ENCODE measurements at regions not wholly inside any gene's neighbourhood (a gene's known extent, or its start where the extent isn't known, plus 50 kb on each side); places are given as distances from the start of the nearest gene placed in this dataset.

DNA sequence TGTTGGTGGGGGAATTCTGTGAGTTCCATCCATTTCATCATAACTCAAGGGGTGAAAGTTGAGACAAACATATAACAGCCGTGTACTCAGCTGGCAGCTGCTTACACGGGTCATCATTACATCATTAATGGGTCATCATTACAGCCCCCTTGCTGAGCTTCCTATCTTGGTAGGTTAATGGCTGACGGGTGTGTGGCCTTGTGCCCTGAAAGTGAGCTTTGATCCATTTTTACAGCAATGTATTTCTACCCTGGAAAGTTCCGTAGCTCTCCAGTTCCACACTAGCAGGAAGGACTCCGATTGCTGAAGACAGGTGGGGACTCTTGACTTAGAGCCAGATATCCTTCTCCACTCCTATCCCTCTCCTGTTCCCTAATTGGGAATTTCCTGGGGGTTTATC is 105.2 kb upstream of the DLX2 start:
- no peak overlapping the region for H3K9ac ChIP-seq (ENCODE audit: low read length)
- H3K27ac ChIP-seq (ENCODE audit: low read depth, low read length): no peak overlapping the region
- H3K4me3 ChIP-seq (ENCODE audit: low read length): no peak overlapping the region
- H3K27me3 ChIP-seq (ENCODE audit: control insufficient read depth, insufficient read depth, low read length): no peaks in the 10 kb centered on the region
- H3K36me3 ChIP-seq (ENCODE audit: control insufficient read depth, insufficient read depth, low read length): no peaks in the 10 kb centered on the region
- H3K4me1 ChIP-seq (ENCODE audit: control insufficient read depth, insufficient read depth, low read length): no peaks in the 10 kb centered on the region

DNA sequence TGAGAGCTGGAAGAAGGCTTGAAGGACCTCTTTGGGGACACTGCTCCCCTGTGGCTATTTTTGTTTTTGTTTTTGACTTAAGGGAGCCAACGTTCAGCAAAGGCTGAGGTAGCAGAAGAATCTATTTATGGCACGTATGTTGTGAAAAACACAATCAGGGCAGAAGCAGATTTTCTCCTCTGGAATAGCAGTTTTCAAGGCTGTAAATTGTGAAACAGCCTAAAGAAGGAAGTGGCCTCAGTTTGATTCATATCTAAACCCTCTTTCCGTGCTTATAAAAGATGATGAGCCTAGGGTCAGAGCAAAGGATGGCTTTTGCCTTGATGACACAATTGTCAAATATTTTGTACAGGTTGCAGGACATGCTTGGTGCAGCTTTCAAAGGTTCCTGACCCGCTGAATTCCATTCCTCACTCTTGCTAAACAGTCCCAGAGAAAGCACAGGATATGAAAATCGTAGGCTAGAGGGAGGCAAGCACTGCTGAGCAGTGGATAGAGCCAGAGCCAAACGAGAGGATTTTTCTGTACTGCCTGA is 106.2 kb upstream of the DLX2 start:
- Histone ChIP-seq H3K27ac (ENCODE audit: low read depth, low read length) (no peak overlapping the region), H3K9ac (ENCODE audit: low read length) (no peak overlapping the region), H3K4me3 (ENCODE audit: low read length) (no peak overlapping the region), H3K27me3 (ENCODE audit: control insufficient read depth, insufficient read depth, low read length) (no peaks in the 10 kb centered on the region), H3K36me3 (ENCODE audit: control insufficient read depth, insufficient read depth, low read length) (no peaks in the 10 kb centered on the region), H3K4me1 (ENCODE audit: control insufficient read depth, insufficient read depth, low read length) (no peaks in the 10 kb centered on the region)

DNA sequence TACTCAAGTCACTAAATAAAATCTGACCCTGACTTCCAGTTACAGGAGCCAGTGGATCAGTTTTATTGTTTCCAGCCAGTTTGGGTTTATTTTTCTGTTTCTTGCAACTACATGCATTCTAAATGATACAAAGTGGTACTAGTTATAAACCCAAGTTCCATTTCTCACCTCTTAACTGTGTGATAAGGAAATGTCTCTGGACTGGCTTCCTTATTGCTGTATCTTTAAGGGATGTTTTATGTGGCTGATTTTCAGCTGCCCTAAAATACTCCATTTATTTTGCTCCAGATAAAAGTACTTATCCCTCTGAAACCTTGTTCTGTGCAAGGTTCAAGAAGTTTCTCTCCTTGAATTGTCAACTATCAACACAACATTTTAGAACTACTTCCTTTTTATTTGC is 107.9 kb upstream of the DLX2 start:
- H3K4me1 ChIP-seq (ENCODE audit: control insufficient read depth, insufficient read depth, low read length): no peaks in the 10 kb centered on the region
- no peaks in the 10 kb centered on the region for H3K36me3 ChIP-seq (ENCODE audit: control insufficient read depth, insufficient read depth, low read length)
- no peak overlapping the region for H3K9ac ChIP-seq (ENCODE audit: low read length)
- H3K27me3 ChIP-seq (ENCODE audit: control insufficient read depth, insufficient read depth, low read length): no peaks in the 10 kb centered on the region
- H3K4me3 ChIP-seq (ENCODE audit: low read length): no peak overlapping the region
- no peak overlapping the region for H3K27ac ChIP-seq (ENCODE audit: low read depth, low read length)

DNA sequence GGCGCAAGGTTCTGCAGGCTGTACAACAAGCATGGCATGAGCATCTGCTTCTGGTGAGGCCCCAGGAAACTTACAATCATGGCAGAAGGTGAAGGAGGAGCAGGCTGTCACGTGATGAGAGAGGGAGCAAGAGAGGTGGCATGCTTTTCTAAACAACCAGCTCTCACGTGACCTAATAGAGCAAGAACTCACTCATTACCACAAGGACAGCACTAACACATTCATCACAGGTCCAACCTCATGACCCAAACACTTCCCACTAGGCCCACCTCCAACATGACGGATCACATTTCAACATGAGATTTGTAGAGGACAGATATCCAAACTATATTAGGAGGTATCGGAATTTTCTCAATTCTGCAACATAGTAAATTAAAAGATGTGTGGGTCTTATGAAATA is 108.8 kb upstream of the DLX2 start:
- Histone ChIP-seq H3K27ac (ENCODE audit: low read depth, low read length) (no peak overlapping the region), H3K4me3 (ENCODE audit: low read length) (no peak overlapping the region), H3K9ac (ENCODE audit: low read length) (no peak overlapping the region), H3K36me3 (ENCODE audit: control insufficient read depth, insufficient read depth, low read length) (no peaks in the 10 kb centered on the region), H3K27me3 (ENCODE audit: control insufficient read depth, insufficient read depth, low read length) (no peaks in the 10 kb centered on the region), H3K4me1 (ENCODE audit: control insufficient read depth, insufficient read depth, low read length) (no peaks in the 10 kb centered on the region)

DNA sequence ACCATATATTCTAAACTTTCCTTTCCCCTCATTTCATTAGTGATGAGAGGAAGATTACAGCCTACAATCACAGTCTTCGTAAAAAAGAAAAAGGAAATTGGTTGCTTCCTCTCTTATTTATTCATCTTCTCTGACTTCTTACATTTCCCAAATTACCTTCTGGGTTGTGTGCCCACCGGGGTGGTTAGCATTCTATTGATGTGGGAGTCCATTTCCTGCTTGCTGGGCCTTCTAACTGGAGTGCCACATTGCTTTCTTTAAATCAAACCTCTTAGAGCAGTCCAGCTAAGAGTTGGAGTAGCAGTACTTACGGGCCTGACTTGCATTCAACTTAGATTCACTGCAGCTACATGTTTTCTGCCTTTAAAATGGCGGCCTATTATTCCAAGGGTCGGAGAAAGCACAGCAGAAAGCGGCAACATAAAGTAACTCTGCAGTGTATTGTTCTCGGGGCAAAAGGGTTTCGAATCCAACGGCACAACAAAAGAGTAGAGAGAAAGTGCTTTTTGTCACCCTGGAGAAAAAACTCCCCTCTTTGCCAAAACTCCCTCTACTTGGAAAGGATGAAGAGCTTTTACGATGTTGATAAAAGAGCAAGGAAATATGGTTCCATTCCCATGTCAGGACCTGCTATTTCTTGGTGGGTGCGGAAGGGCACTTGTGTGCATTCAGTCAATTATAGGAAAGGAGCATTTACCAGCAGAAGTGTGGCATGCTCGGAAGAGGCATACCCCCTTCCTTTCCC is 110.6 kb upstream of the DLX2 start:
- no peaks in the 10 kb centered on the region for H3K27me3 ChIP-seq (ENCODE audit: control insufficient read depth, insufficient read depth, low read length)
- H3K4me1 ChIP-seq (ENCODE audit: control insufficient read depth, insufficient read depth, low read length): no peaks in the 10 kb centered on the region
- no peak overlapping the region for H3K27ac ChIP-seq (ENCODE audit: low read depth, low read length)
- H3K4me3 ChIP-seq (ENCODE audit: low read length): no peak overlapping the region
- H3K9ac ChIP-seq (ENCODE audit: low read length): no peak overlapping the region
- no peaks in the 10 kb centered on the region for H3K36me3 ChIP-seq (ENCODE audit: control insufficient read depth, insufficient read depth, low read length)

DNA sequence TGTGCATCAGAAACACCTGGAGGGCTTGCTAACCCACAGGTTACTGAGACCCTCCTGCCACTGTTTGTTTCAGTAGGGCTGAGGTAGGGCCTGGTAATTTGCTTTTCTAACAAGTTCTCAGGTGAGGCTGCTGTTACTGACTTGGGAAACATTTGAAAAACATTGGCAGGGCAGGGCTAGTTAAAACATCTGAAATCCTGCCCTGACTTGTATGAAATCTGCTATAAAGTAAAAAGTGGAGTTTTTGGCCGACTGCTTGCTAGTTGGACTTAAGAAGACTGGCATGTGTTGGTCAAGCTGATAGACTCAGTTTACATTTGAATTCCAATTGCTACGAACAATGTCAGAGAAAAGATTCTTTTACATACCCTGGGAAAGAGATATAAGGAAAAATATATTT is 111.6 kb upstream of the DLX2 start:
- H3K4me3 ChIP-seq (ENCODE audit: low read length): no peak overlapping the region
- H3K36me3 ChIP-seq (ENCODE audit: control insufficient read depth, insufficient read depth, low read length): no peaks in the 10 kb centered on the region
- no peaks in the 10 kb centered on the region for H3K4me1 ChIP-seq (ENCODE audit: control insufficient read depth, insufficient read depth, low read length)
- H3K27me3 ChIP-seq (ENCODE audit: control insufficient read depth, insufficient read depth, low read length): no peaks in the 10 kb centered on the region
- H3K9ac ChIP-seq (ENCODE audit: low read length): no peak overlapping the region
- H3K27ac ChIP-seq (ENCODE audit: low read depth, low read length): no peak overlapping the region

DNA sequence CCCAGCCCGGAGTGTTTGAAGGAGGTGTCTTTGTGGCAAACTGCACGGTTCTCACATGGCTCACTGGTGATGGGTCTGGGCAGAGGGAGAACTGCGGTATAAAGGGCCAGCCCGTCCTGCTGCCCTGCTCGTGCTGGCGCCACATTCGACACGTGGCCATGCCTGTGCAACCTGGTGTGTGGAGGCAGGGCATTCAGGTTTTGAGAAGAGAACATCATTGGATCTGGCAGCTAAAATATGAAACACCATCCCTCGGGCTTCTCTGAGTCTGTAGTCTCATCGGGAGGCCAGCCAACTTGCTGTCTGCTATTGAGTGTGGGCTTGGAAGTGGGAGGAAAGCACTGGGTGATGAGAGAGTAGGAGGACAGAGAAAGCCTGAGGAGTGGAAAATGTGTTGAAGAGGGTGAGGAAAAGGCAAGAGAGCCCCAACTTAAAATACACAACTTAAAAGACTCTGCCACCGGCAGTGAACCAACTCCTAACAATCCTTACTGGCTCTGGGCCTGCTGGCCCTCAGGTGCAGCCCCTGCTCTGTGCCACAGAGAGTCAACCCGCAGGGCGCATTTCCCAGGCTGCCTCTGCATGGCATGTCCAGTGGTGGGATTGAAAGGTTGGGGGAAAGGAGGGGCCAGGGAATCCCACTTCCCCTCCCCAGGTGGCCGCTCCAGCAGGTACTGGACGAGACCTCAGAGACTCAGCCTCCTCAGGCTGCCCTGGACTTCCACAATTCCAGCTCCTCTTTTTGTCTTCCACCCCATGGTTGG is 112.7 kb upstream of the DLX2 start:
- Histone ChIP-seq H3K4me3 (ENCODE audit: low read length) (no peak overlapping the region), H3K27me3 (ENCODE audit: control insufficient read depth, insufficient read depth, low read length) (no peaks in the 10 kb centered on the region), H3K4me1 (ENCODE audit: control insufficient read depth, insufficient read depth, low read length) (no peaks in the 10 kb centered on the region), H3K9ac (ENCODE audit: low read length) (no peak overlapping the region), H3K36me3 (ENCODE audit: control insufficient read depth, insufficient read depth, low read length) (no peaks in the 10 kb centered on the region), H3K27ac (ENCODE audit: low read depth, low read length) (no peak overlapping the region)

DNA sequence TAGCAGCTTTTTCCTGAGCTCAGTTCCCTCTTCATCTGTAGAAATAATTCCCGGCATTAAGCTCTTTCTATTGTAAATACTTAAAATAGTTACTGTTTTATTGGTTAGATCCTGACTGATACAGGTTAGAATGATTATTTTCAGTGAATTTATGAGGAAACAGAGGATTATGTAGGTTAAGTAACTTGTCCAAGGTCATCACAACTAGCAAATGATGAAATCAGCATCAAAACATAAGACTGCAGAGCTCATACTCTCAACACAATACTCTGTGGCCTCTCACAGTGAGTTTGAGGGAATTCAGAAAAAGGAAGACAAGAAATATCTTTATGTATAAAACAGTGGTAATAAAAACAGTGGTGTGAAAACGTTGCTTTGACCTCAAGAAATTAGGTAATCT is 113.2 kb upstream of the DLX2 start:
- Histone ChIP-seq H3K9ac (ENCODE audit: low read length) (no peak overlapping the region), H3K4me3 (ENCODE audit: low read length) (no peak overlapping the region), H3K27ac (ENCODE audit: low read depth, low read length) (no peak overlapping the region), H3K27me3 (ENCODE audit: control insufficient read depth, insufficient read depth, low read length) (no peaks in the 10 kb centered on the region), H3K4me1 (ENCODE audit: control insufficient read depth, insufficient read depth, low read length) (no peaks in the 10 kb centered on the region), H3K36me3 (ENCODE audit: control insufficient read depth, insufficient read depth, low read length) (no peaks in the 10 kb centered on the region)

DNA sequence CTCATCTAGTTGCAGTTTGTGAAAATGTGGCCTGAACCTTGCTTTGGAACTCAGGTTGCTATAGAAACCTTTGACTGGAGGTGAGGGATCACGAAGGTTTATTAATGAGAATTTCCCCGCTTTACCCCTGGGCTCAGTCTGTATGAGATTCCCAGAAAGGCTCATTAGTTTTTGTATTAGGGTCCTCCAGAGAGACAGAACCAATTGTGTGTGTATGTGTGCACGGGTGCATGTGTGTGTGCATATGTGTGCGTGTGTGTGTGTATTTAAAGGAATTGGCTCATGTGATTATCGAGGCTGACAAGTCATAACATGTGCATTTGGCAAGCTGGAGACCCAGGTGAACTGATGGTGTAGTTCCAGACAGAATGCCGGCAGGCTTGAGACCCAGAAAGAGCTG is 113.8 kb upstream of the DLX2 start:
- H3K4me3 ChIP-seq (ENCODE audit: low read length): no peak overlapping the region
- H3K36me3 ChIP-seq (ENCODE audit: control insufficient read depth, insufficient read depth, low read length): no peaks in the 10 kb centered on the region
- H3K9ac ChIP-seq (ENCODE audit: low read length): no peak overlapping the region
- H3K27me3 ChIP-seq (ENCODE audit: control insufficient read depth, insufficient read depth, low read length): no peaks in the 10 kb centered on the region
- H3K27ac ChIP-seq (ENCODE audit: low read depth, low read length): no peak overlapping the region
- no peaks in the 10 kb centered on the region for H3K4me1 ChIP-seq (ENCODE audit: control insufficient read depth, insufficient read depth, low read length)

DNA sequence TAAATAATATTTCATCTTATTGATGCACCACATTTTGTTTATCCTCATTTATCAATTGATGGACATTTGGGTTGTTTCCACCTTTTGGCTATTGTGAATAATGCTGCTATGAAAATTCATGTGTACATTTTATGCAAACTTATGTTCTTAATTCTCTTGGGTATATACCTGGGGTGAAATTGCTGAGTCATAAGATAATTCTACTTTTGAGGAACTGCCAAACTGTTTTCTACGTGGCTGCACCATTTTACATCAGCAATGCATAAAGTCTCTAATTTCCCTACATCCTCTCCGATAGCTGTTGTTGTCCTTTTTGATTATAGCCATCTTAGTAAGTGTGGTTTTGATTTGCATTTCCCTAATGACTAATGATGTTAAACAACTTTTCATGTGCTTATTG is 116.5 kb upstream of the DLX2 start:
- Histone ChIP-seq H3K36me3 (ENCODE audit: control insufficient read depth, insufficient read depth, low read length) (no peaks in the 10 kb centered on the region), H3K27ac (ENCODE audit: low read depth, low read length) (no peak overlapping the region), H3K9ac (ENCODE audit: low read length) (no peak overlapping the region), H3K4me1 (ENCODE audit: control insufficient read depth, insufficient read depth, low read length) (no peaks in the 10 kb centered on the region), H3K27me3 (ENCODE audit: control insufficient read depth, insufficient read depth, low read length) (no peaks in the 10 kb centered on the region), H3K4me3 (ENCODE audit: low read length) (no peak overlapping the region)

DNA sequence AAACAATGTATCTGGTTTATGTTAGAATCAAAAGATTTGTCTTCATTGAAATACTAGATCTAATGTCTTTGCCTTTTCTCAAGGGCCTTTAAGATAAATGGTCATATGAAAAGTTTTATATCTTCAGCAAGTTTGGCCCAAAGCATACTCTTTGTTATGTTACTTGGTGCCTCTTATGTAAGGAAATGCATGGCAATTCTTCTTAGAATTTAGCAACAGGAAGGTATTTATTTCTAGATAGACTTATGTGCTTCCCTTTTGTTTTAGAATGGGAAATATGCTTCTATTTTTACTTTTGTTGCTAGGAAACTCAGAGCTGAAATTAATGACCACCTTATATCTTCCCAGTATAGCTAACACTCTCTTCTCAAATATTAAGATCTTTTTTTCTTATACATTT is 117.4 kb upstream of the DLX2 start:
- Histone ChIP-seq H3K4me1 (ENCODE audit: control insufficient read depth, insufficient read depth, low read length) (no peaks in the 10 kb centered on the region), H3K36me3 (ENCODE audit: control insufficient read depth, insufficient read depth, low read length) (no peaks in the 10 kb centered on the region), H3K4me3 (ENCODE audit: low read length) (no peak overlapping the region), H3K27ac (ENCODE audit: low read depth, low read length) (no peak overlapping the region), H3K9ac (ENCODE audit: low read length) (no peak overlapping the region), H3K27me3 (ENCODE audit: control insufficient read depth, insufficient read depth, low read length) (no peaks in the 10 kb centered on the region)

DNA sequence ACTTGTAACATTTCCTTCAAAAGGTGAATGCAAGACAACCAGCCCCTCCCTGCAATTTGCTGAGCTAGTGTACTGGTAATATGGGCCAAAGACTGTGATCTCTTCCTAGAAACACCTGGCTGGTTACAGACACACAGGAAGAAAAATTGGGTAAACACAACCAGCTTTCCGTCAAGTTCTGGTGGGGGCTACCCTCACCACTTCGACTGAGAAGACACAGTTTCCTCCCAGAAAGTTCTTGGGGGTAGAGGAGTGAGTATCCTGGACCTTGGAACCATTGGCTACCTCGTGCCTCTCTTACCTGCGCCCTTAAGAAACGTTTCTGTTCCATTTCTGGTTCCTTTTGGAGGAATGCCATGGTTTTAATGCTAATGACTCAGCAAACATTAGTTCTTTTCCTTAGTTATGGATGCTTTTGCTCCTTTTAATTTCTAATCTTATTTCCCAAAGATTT is 120.9 kb upstream of the DLX2 start:
- no peaks in the 10 kb centered on the region for H3K27me3 ChIP-seq (ENCODE audit: control insufficient read depth, insufficient read depth, low read length)
- no peak overlapping the region for H3K9ac ChIP-seq (ENCODE audit: low read length)
- no peak overlapping the region for H3K4me3 ChIP-seq (ENCODE audit: low read length)
- no peak overlapping the region for H3K27ac ChIP-seq (ENCODE audit: low read depth, low read length)
- no peaks in the 10 kb centered on the region for H3K36me3 ChIP-seq (ENCODE audit: control insufficient read depth, insufficient read depth, low read length)
- H3K4me1 ChIP-seq (ENCODE audit: control insufficient read depth, insufficient read depth, low read length): no peaks in the 10 kb centered on the region

DNA sequence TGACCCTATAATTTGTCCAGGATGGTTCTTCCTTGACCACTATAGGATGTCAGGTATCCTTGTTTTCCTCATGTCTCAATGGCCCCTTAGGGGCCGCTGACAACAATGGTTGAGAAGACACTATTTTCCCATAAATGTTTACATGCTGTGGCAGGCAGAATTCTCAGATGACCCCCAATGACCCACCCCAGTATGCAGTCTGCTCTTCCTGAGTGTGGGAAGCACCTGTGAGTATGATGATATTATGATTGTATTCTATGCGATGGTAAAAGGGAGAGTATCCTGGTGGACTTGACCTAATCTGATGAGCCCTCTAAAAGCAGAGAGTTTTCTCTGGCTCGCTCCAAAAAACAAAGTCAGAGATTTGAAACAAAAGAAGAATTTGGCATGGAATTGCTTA is 123.1 kb upstream of the DLX2 start:
- H3K27me3 ChIP-seq (ENCODE audit: control insufficient read depth, insufficient read depth, low read length): no peaks in the 10 kb centered on the region
- no peak overlapping the region for H3K27ac ChIP-seq (ENCODE audit: low read depth, low read length)
- H3K4me3 ChIP-seq (ENCODE audit: low read length): no peak overlapping the region
- no peak overlapping the region for H3K9ac ChIP-seq (ENCODE audit: low read length)
- no peaks in the 10 kb centered on the region for H3K4me1 ChIP-seq (ENCODE audit: control insufficient read depth, insufficient read depth, low read length)
- no peaks in the 10 kb centered on the region for H3K36me3 ChIP-seq (ENCODE audit: control insufficient read depth, insufficient read depth, low read length)
